Kidney (tissue), 13 donors: ENCODE measurements at regions not wholly inside any gene's neighbourhood (a gene's known extent, or its start where the extent isn't known, plus 50 kb on each side); places are given as distances from the start of the nearest gene placed in this dataset.

ENCODE experiments used
- DNase-seq, 5 donors: peaks; one replicate each; pipeline ENCODE4 v3.0.0-alpha.2; 2013 to 2020
- FAIRE-seq: peaks from 2 replicates; lab custom pipeline; 2012; peaks lifted over from hg19 to GRCh38; lab: Jason Lieb, UNC
- H3K27ac ChIP-seq, 2 donors: one replicate each; pipeline ENCODE4 v1.7.0; 2013; ENCODE audit warnings: low read depth in 2 of 2, low read length in 2 of 2, inconsistent platforms in 1 of 2
- H3K27me3 ChIP-seq: one replicate; pipeline ENCODE4 v1.7.1; 2013; ENCODE audit warnings: low read length, inconsistent platforms; ENCODE audit not compliant: control insufficient read depth, insufficient read depth
- H3K36me3 ChIP-seq, 3 donors: one replicate each; pipeline versions ENCODE4 v1.7.0 to v1.7.1; 2013; ENCODE audit warnings: low read length in 3 of 3, control low read depth in 1 of 3, inconsistent platforms in 1 of 3; ENCODE audit not compliant: insufficient read depth in 3 of 3, control insufficient read depth in 2 of 3
- H3K4me1 ChIP-seq, 3 donors: one replicate each; pipeline versions ENCODE4 v1.7.0 to v1.7.1; 2013; ENCODE audit warnings: low read length in 3 of 3, inconsistent platforms in 1 of 3, low read depth in 1 of 3; ENCODE audit not compliant: control insufficient read depth in 2 of 3, insufficient read depth in 2 of 3
- H3K4me3 ChIP-seq, 3 donors: one replicate each; pipeline versions ENCODE4 v1.7.0 to v1.8.1; 2013; ENCODE audit warnings: low read length in 3 of 3, control low read depth in 1 of 3, inconsistent platforms in 1 of 3
- H3K9ac ChIP-seq, 3 donors: one replicate each; pipeline versions ENCODE4 v1.7.0 to v1.7.1; 2013; ENCODE audit warnings: low read length in 3 of 3, control low read depth in 1 of 3, inconsistent platforms in 1 of 3
- H3K9me3 ChIP-seq, 3 donors: one replicate each; pipeline versions ENCODE4 v1.7.0 to v1.7.1; 2013; ENCODE audit warnings: low read length in 3 of 3, control low read depth in 1 of 3, inconsistent platforms in 1 of 3; ENCODE audit not compliant: control insufficient read depth in 2 of 3, insufficient read depth in 1 of 3
- intact Hi-C: fragments of 100-400 bp; cut with DNase I; formaldehyde crosslinking; loops from one replicate; pipeline ENCODE4 v1.11.1; 2022
- TF ChIP-seq, protein P1 (sequence below): IDR thresholded peaks from 3 replicates; pipeline ENCODE4 v1.5.1; 2012; ENCODE audit warnings: mild to moderate bottlenecking, moderate library complexity, borderline replicate concordance; ENCODE audit not compliant: insufficient read depth; ENCODE audit errors: extremely low read depth
- donor health status: control.
- donor health status: control.
- donor health status: control.
- donor health status: control.
- donor health status: control.
- donor health status: DM: yes; HTN: yes; CAD: no.
- donor health status: Normal renal cell carcinoma (clear cell type).

DNA sequence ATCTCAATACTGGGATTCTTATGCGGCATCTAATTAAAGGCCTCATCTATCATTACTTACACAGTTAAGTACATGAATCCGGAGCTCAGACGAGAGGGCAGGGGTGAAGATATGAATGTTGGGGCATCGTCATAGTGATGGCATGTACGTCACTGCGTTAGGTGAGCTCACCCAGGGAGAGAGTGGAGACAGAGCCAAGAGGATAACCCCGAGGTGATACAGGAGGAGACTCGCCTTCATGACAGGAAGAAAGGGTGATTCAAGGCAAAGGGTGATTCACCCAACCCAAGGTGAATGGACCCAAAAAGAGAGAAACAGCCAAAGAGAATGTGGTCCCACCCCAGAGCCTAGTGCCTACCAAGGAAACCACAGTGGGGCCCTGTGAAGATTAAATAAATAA, 132.9 kb upstream of the BLID start:
- FAIRE-seq: no peak
- H3K27ac ChIP-seq: no peak overlapping the region
- intact Hi-C loops: no loop called here

DNA sequence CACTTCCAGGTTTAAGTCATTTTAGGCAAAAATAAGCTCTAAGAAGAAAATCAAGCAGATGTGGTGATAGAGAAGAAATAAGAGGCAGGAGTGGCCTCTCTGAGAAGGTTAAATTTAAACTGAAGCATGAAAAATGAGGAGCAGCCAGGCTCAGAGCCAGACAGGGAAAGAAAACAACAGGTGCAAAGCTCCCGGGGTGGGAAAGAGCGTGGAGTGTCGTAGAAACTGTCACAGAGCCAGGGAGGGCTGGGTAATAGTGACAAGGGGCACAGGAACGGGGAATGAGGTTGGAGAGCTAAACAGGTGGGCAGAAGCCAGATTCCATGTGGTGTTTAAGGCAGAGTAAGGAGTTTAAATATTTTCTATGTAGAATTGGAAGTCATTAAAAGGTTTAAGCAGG, 132.1 kb upstream of the BLID start:
- no peaks in the 10 kb centered on the region for H3K27me3 ChIP-seq
- FAIRE-seq: no peak
- H3K4me3 ChIP-seq: no peak overlapping the region
- H3K27ac ChIP-seq: no peak overlapping the region
- H3K9ac ChIP-seq: no peak overlapping the region
- H3K36me3 ChIP-seq: no peaks in the 10 kb centered on the region
- TF ChIP-seq, protein P1, sequence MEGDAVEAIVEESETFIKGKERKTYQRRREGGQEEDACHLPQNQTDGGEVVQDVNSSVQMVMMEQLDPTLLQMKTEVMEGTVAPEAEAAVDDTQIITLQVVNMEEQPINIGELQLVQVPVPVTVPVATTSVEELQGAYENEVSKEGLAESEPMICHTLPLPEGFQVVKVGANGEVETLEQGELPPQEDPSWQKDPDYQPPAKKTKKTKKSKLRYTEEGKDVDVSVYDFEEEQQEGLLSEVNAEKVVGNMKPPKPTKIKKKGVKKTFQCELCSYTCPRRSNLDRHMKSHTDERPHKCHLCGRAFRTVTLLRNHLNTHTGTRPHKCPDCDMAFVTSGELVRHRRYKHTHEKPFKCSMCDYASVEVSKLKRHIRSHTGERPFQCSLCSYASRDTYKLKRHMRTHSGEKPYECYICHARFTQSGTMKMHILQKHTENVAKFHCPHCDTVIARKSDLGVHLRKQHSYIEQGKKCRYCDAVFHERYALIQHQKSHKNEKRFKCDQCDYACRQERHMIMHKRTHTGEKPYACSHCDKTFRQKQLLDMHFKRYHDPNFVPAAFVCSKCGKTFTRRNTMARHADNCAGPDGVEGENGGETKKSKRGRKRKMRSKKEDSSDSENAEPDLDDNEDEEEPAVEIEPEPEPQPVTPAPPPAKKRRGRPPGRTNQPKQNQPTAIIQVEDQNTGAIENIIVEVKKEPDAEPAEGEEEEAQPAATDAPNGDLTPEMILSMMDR: no peak
- no peaks in the 10 kb centered on the region for H3K9me3 ChIP-seq
- DNase-seq: peak in 2 of 5 donors; percentile 34 to 51
- intact Hi-C loops: no loop called here
- H3K4me1 ChIP-seq: no peaks in the 10 kb centered on the region

More for the DNA sequence above, 132.9 kb upstream of the BLID start:
- DNase-seq: no peak
- no peak overlapping the region for H3K4me3 ChIP-seq
- TF ChIP-seq, protein P1: no peak
- no peaks in the 10 kb centered on the region for H3K36me3 ChIP-seq
- no peaks in the 10 kb centered on the region for H3K4me1 ChIP-seq
- no peaks in the 10 kb centered on the region for H3K9me3 ChIP-seq
- no peaks in the 10 kb centered on the region for H3K27me3 ChIP-seq
- no peak overlapping the region for H3K9ac ChIP-seq

DNA sequence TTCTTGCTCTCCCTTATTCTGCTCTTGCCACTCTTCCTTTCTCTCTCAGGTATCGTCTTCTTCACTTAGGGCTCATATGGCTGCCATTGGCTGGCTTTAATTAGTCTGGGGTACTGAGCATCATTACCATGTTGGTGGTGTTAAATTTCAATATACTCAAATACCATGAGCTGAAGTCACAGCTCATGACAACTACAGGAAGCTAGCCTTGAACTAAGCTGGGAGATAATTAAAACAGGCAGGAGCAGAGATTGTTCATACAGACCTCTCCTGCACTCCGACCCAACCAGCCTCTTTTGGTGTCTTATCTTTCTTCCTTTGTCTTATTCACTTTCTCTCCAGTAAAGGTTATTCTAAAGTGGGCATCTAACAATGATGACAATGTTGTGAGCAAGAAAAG, 130.9 kb upstream of the BLID start:
- Histone ChIP-seq H3K9ac (no peak overlapping the region), H3K36me3 (no peaks in the 10 kb centered on the region), H3K9me3 (no peaks in the 10 kb centered on the region), H3K27me3 (no peaks in the 10 kb centered on the region), H3K4me1 (no peaks in the 10 kb centered on the region), H3K4me3 (no peak overlapping the region), H3K27ac (no peak overlapping the region)
- FAIRE-seq (no peak), DNase-seq (peak in 1 of 5 donors; percentile 21)
- TF ChIP-seq, protein P1: no peak
- intact Hi-C loops: no loop called here

- H3K36me3 ChIP-seq: no peaks in the 10 kb centered on the region
- no peak overlapping the region for H3K4me3 ChIP-seq
- no peak overlapping the region for H3K9ac ChIP-seq
- intact Hi-C loops: no loop called here
- DNase-seq: no peak
- H3K4me1 ChIP-seq: no peaks in the 10 kb centered on the region
- no peaks in the 10 kb centered on the region for H3K27me3 ChIP-seq
- no peak overlapping the region for H3K27ac ChIP-seq
- TF ChIP-seq, protein P1: no peak
- FAIRE-seq: no peak
- no peaks in the 10 kb centered on the region for H3K9me3 ChIP-seq
These were observed 126.7 kb upstream of the BLID start for GRCh38 chr11:122242731-122243130.
